HepG2 (cell line): ENCODE measurements at regions not wholly inside any gene's neighbourhood (a gene's known extent, or its start where the extent isn't known, plus 50 kb on each side); places are given as distances from the start of the nearest gene placed in this dataset.

Experiments
- ATAC-seq: fragments of 200-7000 bp; cut with Tn5 transposase; 3 replicates; pipeline ENCODE4 v1.9.1; 2020; ENCODE audit warnings: mild to moderate bottlenecking, moderate library complexity
- BruUV-seq: library from RNA; stranded (reverse); fragments of 400-500 nt; replicated peaks from 2 replicates; lab custom pipeline; 2021; lab: Mats Ljungman, UMichigan
- CTCF ChIA-PET: fragments of 300-600 bp; formaldehyde crosslinking; extraction: SDS; loops from one replicate; lab custom pipeline; 2021; ENCODE audit warnings: low total read pairs, inconsistent platforms, low intra/inter-chr PET ratio; lab: Yijun Ruan, JAX
- POLR2A ChIA-PET: fragments of 350-600 bp; sonication (Branson Sonifier 250); formaldehyde crosslinking; loops from one replicate; lab custom pipeline; 2020; ENCODE audit warnings: antibody characterized with exemption, inconsistent platforms; lab: Yijun Ruan, JAX
- DNase-seq: peaks from one replicate; pipeline ENCODE4 v3.0.0-alpha.2; 2015; ENCODE audit warnings: low spot score
- FAIRE-seq: peaks from 3 replicates; lab custom pipeline; 2011; peaks lifted over from hg19 to GRCh38; lab: Jason Lieb, UNC
- H2AFZ ChIP-seq: one replicate; pipeline ENCODE4 v1.6.1; 2011; ENCODE audit warnings: low read length, inconsistent platforms
- H3K27ac ChIP-seq: fragments of 300-600 bp; 3 replicates; pipeline ENCODE4 v1.8.0; 2011; ENCODE audit warnings: mixed run types, mild to moderate bottlenecking, mixed read lengths, low read length, inconsistent platforms; ENCODE audit not compliant: insufficient read depth; ENCODE audit errors: extremely low read length
- H3K27me3 ChIP-seq, 2 experiments: fragments of 200-600 bp in 1 of 2; 2 replicates in 1 of 2; 3 replicates in 1 of 2; pipeline versions ENCODE4 v1.6.0 to v1.8.0; 2011; ENCODE audit warnings: low read length in 2 of 2, mild to moderate bottlenecking in 2 of 2, moderate library complexity in 2 of 2, inconsistent platforms in 1 of 2; ENCODE audit not compliant: insufficient read depth in 2 of 2, control insufficient read depth in 1 of 2
- H3K36me3 ChIP-seq, 2 experiments: fragments of 200-600 bp in 1 of 2; replicated peaks in 1 of 2; 2 replicates in 1 of 2; 3 replicates in 1 of 2; pipeline versions ENCODE4 v1.5.1 to v1.8.0; 2011; ENCODE audit warnings: low read length in 2 of 2, inconsistent platforms in 1 of 2; ENCODE audit not compliant: insufficient read depth in 2 of 2, control insufficient read depth in 1 of 2
- H3K4me1 ChIP-seq: 2 replicates; pipeline ENCODE4 v1.5.1; 2012; ENCODE audit warnings: low read length, inconsistent platforms; ENCODE audit not compliant: insufficient read depth
- H3K4me2 ChIP-seq: 2 replicates; pipeline ENCODE4 v1.6.0; 2011; ENCODE audit warnings: low read depth, low read length, inconsistent platforms
- H3K4me3 ChIP-seq, 3 experiments: fragments of 200-600 bp in 1 of 3; sonication (generic), shearing (Covaris generic) in 1 of 3; replicated peaks in 1 of 3; 2 replicates each; pipeline ENCODE4 v1.5.1; 2011 to 2016; ENCODE audit warnings: low read length in 3 of 3, inconsistent platforms in 2 of 3, low read depth in 2 of 3, mild to moderate bottlenecking in 2 of 3, control low read depth in 1 of 3, mixed read lengths in 1 of 3; ENCODE audit not compliant: insufficient read depth in 1 of 3
- H3K79me2 ChIP-seq: one replicate; pipeline ENCODE4 v1.6.1; 2011; ENCODE audit warnings: low read length, inconsistent platforms; ENCODE audit not compliant: insufficient read depth
- H3K9ac ChIP-seq: 2 replicates; pipeline ENCODE4 v1.6.0; 2011; ENCODE audit warnings: mild to moderate bottlenecking, low read depth, low read length, inconsistent platforms; ENCODE audit not compliant: insufficient read depth
- H3K9me3 ChIP-seq: 2 replicates; pipeline ENCODE4 v1.5.1; 2012; ENCODE audit warnings: mild to moderate bottlenecking, low read length
- H4K20me1 ChIP-seq: 2 replicates; pipeline ENCODE4 v1.6.0; 2011; ENCODE audit warnings: inconsistent platforms, mild to moderate bottlenecking, low read length, moderate library complexity; ENCODE audit not compliant: insufficient read depth
- ASH2L ChIP-seq: fragments of 300-600, 200-600 bp; sonication (generic); IDR thresholded peaks from 2 replicates; pipeline ENCODE4 v1.7.0; 2017; ENCODE audit warnings: low read depth, mild to moderate bottlenecking, moderate library complexity, mixed read lengths, low read length; ENCODE audit not compliant: insufficient read length
- CBX2 ChIP-seq, 2 experiments: fragments of 200-600 bp in 1 of 2; sonication (generic); formaldehyde crosslinking in 1 of 2; IDR thresholded peaks; 2 replicates each; pipeline versions ENCODE4 v1.7.0 to v1.8.1; 2018 to 2022; ENCODE audit warnings: low read depth in 2 of 2, low read length in 1 of 2, mild to moderate bottlenecking in 1 of 2, missing genetic modification reagents in 1 of 2
- FOXJ3 ChIP-seq: sonication (generic); formaldehyde crosslinking; IDR thresholded peaks from 2 replicates; pipeline ENCODE4 v1.4.0; 2020; ENCODE audit warnings: missing genetic modification reagents, mild to moderate bottlenecking, borderline replicate concordance
- RCOR2 ChIP-seq: IDR thresholded peaks from 2 replicates; pipeline ENCODE4 v1.6.1; 2016; ENCODE audit warnings: missing biosample characterization, missing genetic modification reagents
- SRSF1 ChIP-seq: fragments of 200-400 bp; formaldehyde crosslinking; optimal IDR thresholded peaks from 2 replicates; pipeline ENCODE3; 2017; ENCODE audit warnings: mild to moderate bottlenecking, low read depth, low read length, moderate library complexity
- ZBTB20 ChIP-seq: sonication (generic); formaldehyde crosslinking; IDR thresholded peaks from 2 replicates; pipeline ENCODE4 v1.8.1; 2023; ENCODE audit warnings: missing genetic modification reagents, low read depth, mild to moderate bottlenecking, borderline replicate concordance
- ZC3H4 ChIP-seq: sonication (generic); formaldehyde crosslinking; IDR thresholded peaks from 2 replicates; pipeline ENCODE4 v1.4.0; 2020; ENCODE audit warnings: missing genetic modification reagents, borderline replicate concordance
- ZFX ChIP-seq: sonication (generic); formaldehyde crosslinking; IDR thresholded peaks from 2 replicates; pipeline ENCODE4 v1.4.0; 2020; ENCODE audit warnings: mild to moderate bottlenecking, low read depth, missing genetic modification reagents, moderate library complexity
- ZFY ChIP-seq: sonication (generic); formaldehyde crosslinking; IDR thresholded peaks from 2 replicates; pipeline ENCODE4 v1.4.0; 2020; ENCODE audit warnings: missing genetic modification reagents
- ZNF33A ChIP-seq: sonication (generic); formaldehyde crosslinking; IDR thresholded peaks from 2 replicates; pipeline ENCODE4 v1.5.1; 2020; ENCODE audit warnings: missing genetic modification reagents, mild to moderate bottlenecking, moderate library complexity, borderline replicate concordance
- ZNF644 ChIP-seq: IDR thresholded peaks from 2 replicates; pipeline ENCODE4 v1.6.1; 2016; ENCODE audit warnings: low read depth
- ZNF766 ChIP-seq: sonication (generic); formaldehyde crosslinking; IDR thresholded peaks from 2 replicates; pipeline ENCODE4 v1.5.0; 2020; ENCODE audit warnings: missing genetic modification reagents, borderline replicate concordance
- WGBS: methylation state at CpG from one replicate; pipeline ENCODE4 v1.1.6; 2017; ENCODE audit warnings: low lambda C conversion rate; 5-methylcytosine and 5-hydroxymethylcytosine counted together
- in situ Hi-C: cut with HindIII; loops from 2 replicates; pipeline ENCODE4 v1.10.0; 2017; ENCODE audit warnings: low pct_unique_long_range_greater_than_20kb; ENCODE audit not compliant: extremely low pct_ligation_motif_present
- intact Hi-C: fragments of 100-400 bp; cut with micrococcal nuclease; formaldehyde crosslinking; loops from one replicate; pipeline ENCODE4 v1.10.0; 2022; ENCODE audit not compliant: unreplicated experiment
- TF ChIP-seq, protein P1 (sequence below): sonication (generic); formaldehyde crosslinking; conservative IDR thresholded peaks from 2 replicates; pipeline ENCODE4 v1.4.0; 2020; ENCODE audit warnings: missing genetic modification reagents
- TF ChIP-seq, protein P2 (sequence below): sonication (generic); formaldehyde crosslinking; IDR thresholded peaks from 2 replicates; pipeline ENCODE4 v1.5.0; 2020; ENCODE audit warnings: missing genetic modification reagents, mild to moderate bottlenecking, borderline replicate concordance
- TF ChIP-seq, protein P3 (sequence below): sonication (generic); formaldehyde crosslinking; IDR thresholded peaks from 2 replicates; pipeline ENCODE4 v1.4.0; 2020; ENCODE audit warnings: missing genetic modification reagents
- TF ChIP-seq, protein P4 (sequence below): sonication (generic); formaldehyde crosslinking; IDR thresholded peaks from 2 replicates; pipeline ENCODE4 v1.4.0; 2020; ENCODE audit warnings: missing genetic modification reagents
- TF ChIP-seq, protein P5 (sequence below): sonication (generic); formaldehyde crosslinking; IDR thresholded peaks from 2 replicates; pipeline ENCODE4 v1.5.0; 2020; ENCODE audit warnings: mild to moderate bottlenecking, low read depth, missing genetic modification reagents, borderline replicate concordance
- TF ChIP-seq, protein P6 (sequence below): IDR thresholded peaks from 2 replicates; pipeline ENCODE4 v1.6.1; 2016; ENCODE audit warnings: mild to moderate bottlenecking, missing biosample characterization, missing genetic modification reagents
- TF ChIP-seq, protein P7 (sequence below): sonication (generic); formaldehyde crosslinking; IDR thresholded peaks from 2 replicates; pipeline ENCODE4 v1.5.0; 2020; ENCODE audit warnings: missing genetic modification reagents

DNA sequence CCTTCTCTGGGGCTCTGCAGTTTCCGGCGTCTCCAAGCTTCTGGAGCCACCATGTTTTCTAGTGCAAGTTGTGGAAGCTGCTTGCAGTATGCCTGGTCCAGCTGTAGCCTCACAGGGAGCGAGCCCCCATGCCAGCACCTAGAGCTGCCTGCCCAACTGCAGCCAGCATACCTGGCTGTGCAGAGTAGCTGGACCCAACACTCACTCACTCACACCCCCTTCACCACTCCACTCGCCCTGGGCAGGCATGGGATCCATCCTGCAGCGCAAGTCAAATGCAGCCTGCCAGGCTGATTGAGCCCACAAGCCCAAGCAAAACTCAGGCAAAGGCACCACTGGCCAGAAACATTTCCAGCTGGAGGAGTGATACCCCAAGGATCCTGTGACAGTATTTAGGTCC lies 797.3 kb downstream of the SLC16A7 start:
- H3K27ac ChIP-seq = no peak overlapping the region
- no peaks in the 10 kb centered on the region for H3K4me1 ChIP-seq
- BruUV-seq = no TSS peak
- H4K20me1 ChIP-seq = no peaks in the 10 kb centered on the region
- H3K4me3 ChIP-seq = no peak overlapping the region
- no peaks in the 10 kb centered on the region for H3K36me3 ChIP-seq
- WGBS = 8% methylated on average over 3 of the region's 5 CpGs
- ATAC-seq = no peak
- H3K9me3 ChIP-seq = peaks cover 41% of the 10 kb centered on the region
- FAIRE-seq = no peak
- DNase-seq = no peak
- no peak overlapping the region for H3K4me2 ChIP-seq
- TF ChIP-seq SRSF1 (no peak), ZC3H4 (no peak), ASH2L (no peak), RCOR2 (CRISPR knock-in tag) (no peak), ZNF644 (CRISPR knock-in tag) (no peak), ZFX (CRISPR knock-in tag) (no peak), ZFY (CRISPR knock-in tag) (no peak), CBX2 (IDR thresholded peaks at IDR 0.05; ENCODE audit: low read depth, low read length) (no peak), CBX2 (CRISPR knock-in tag; IDR thresholded peaks at IDR 0.05; ENCODE audit: low read depth) (no peak), ZBTB20 (CRISPR knock-in tag) (no peak), ZNF33A (CRISPR knock-in tag) (no peak), ZNF766 (no peak), FOXJ3 (no peak)
- TF ChIP-seq, protein P1, sequence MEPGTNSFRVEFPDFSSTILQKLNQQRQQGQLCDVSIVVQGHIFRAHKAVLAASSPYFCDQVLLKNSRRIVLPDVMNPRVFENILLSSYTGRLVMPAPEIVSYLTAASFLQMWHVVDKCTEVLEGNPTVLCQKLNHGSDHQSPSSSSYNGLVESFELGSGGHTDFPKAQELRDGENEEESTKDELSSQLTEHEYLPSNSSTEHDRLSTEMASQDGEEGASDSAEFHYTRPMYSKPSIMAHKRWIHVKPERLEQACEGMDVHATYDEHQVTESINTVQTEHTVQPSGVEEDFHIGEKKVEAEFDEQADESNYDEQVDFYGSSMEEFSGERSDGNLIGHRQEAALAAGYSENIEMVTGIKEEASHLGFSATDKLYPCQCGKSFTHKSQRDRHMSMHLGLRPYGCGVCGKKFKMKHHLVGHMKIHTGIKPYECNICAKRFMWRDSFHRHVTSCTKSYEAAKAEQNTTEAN (CRISPR knock-in tag) = no peak
- TF ChIP-seq, protein P2, sequence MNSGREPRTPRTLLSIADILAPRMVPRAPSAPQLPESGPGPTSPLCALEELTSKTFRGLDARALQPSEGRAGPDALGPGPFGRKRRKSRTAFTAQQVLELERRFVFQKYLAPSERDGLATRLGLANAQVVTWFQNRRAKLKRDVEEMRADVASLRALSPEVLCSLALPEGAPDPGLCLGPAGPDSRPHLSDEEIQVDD = no peak
- TF ChIP-seq, protein P3, sequence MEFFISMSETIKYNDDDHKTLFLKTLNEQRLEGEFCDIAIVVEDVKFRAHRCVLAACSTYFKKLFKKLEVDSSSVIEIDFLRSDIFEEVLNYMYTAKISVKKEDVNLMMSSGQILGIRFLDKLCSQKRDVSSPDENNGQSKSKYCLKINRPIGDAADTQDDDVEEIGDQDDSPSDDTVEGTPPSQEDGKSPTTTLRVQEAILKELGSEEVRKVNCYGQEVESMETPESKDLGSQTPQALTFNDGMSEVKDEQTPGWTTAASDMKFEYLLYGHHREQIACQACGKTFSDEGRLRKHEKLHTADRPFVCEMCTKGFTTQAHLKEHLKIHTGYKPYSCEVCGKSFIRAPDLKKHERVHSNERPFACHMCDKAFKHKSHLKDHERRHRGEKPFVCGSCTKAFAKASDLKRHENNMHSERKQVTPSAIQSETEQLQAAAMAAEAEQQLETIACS (CRISPR knock-in tag) = no peak
- TF ChIP-seq, protein P4, sequence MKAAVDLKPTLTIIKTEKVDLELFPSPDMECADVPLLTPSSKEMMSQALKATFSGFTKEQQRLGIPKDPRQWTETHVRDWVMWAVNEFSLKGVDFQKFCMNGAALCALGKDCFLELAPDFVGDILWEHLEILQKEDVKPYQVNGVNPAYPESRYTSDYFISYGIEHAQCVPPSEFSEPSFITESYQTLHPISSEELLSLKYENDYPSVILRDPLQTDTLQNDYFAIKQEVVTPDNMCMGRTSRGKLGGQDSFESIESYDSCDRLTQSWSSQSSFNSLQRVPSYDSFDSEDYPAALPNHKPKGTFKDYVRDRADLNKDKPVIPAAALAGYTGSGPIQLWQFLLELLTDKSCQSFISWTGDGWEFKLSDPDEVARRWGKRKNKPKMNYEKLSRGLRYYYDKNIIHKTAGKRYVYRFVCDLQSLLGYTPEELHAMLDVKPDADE = no peak
- TF ChIP-seq, protein P5, sequence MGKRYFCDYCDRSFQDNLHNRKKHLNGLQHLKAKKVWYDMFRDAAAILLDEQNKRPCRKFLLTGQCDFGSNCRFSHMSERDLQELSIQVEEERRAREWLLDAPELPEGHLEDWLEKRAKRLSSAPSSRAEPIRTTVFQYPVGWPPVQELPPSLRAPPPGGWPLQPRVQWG (CRISPR knock-in tag) = no peak
- TF ChIP-seq, protein P6, sequence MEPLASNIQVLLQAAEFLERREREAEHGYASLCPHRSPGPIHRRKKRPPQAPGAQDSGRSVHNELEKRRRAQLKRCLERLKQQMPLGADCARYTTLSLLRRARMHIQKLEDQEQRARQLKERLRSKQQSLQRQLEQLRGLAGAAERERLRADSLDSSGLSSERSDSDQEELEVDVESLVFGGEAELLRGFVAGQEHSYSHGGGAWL (CRISPR knock-in tag) = no peak
- TF ChIP-seq, protein P7, sequence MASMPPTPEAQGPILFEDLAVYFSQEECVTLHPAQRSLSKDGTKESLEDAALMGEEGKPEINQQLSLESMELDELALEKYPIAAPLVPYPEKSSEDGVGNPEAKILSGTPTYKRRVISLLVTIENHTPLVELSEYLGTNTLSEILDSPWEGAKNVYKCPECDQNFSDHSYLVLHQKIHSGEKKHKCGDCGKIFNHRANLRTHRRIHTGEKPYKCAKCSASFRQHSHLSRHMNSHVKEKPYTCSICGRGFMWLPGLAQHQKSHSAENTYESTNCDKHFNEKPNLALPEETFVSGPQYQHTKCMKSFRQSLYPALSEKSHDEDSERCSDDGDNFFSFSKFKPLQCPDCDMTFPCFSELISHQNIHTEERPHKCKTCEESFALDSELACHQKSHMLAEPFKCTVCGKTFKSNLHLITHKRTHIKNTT (CRISPR knock-in tag) = no peak
- in situ Hi-C loops (no loop called here), intact Hi-C loops (no loop called here)
- no peak overlapping the region for H2AFZ ChIP-seq
- ChIA-PET POLR2A (no interaction called here), CTCF (no interaction called here)
- H3K27me3 ChIP-seq = no peaks in the 10 kb centered on the region
- H3K79me2 ChIP-seq = no peaks in the 10 kb centered on the region
- no peak overlapping the region for H3K9ac ChIP-seq
